Hepatocyte (in vitro differentiated cells): ENCODE measurements at regions not wholly inside any gene's neighbourhood (a gene's known extent, or its start where the extent isn't known, plus 50 kb on each side); places are given as distances from the start of the nearest gene placed in this dataset.

ENCODE experiments used
- CTCF ChIP-seq: fragments of 200-600 bp; sonication (generic); IDR thresholded peaks from 2 replicates; pipeline ENCODE4 v1.5.1; 2016; ENCODE audit warnings: antibody characterized with exemption, mild to moderate bottlenecking; ENCODE audit not compliant: poor library complexity
- EZH2 ChIP-seq: fragments of 200-600 bp; sonication (generic); IDR thresholded peaks from 2 replicates; pipeline ENCODE4 v1.6.1; 2016; ENCODE audit warnings: antibody characterized with exemption, mild to moderate bottlenecking, borderline replicate concordance
- EZH2phosphoT487 ChIP-seq: fragments of 200-600 bp; sonication (generic); IDR thresholded peaks from one replicate; pipeline ENCODE4 v1.6.1; 2018; ENCODE audit warnings: antibody characterized with exemption, mild to moderate bottlenecking, low read depth, moderate library complexity; ENCODE audit not compliant: unreplicated experiment, severe bottlenecking

DNA sequence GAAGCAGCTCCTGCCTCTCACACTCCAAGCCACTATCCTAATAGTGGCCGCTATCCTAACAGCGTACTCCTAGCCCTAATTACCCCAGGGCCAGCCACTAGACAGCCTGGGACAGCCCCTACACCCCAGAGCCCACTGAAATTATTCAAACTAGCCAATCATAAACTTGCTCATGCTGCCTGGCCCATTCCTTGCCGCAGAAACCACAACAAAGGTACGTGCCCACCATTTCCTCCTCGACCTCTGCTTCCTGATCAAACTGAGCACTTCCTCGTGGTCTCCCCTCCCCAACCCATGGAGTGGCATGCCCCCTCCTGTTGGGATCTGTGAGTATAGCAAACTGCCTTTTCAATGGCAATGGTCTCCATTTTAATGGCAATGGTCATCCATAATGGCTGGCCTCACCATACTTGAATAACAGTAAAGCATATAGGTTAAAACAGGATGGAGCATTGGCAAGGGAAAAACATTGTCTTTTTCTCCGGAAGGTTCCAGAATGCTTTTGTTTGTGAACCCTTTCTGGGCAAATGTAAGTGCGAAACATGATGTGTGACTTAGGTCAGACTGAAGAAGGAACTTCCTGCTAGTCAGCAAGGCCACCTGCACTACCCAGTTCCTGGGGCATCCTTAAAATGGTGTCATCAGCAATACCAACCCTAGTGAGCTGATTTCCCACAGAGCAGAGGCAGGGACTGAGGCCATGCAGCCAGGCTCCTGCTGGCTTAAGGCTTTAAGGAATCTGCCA, 107.1 kb upstream of the ATP6AP2 start:
- TF ChIP-seq CTCF (no peak), EZH2 (no peak), EZH2phosphoT487 (no peak)
